Mammary epithelial cell (primary cell): ENCODE measurements at regions not wholly inside any gene's neighbourhood (a gene's known extent, or its start where the extent isn't known, plus 50 kb on each side); places are given as distances from the start of the nearest gene placed in this dataset.

Experiments used
- EZH2 ChIP-seq: IDR thresholded peaks from 2 replicates; pipeline ENCODE4 v1.6.1; 2012; ENCODE audit warnings: low read length, inconsistent platforms, borderline replicate concordance
- TF ChIP-seq, protein P1 (sequence below), 2 donors: IDR thresholded peaks in 1 of 2; conservative IDR thresholded peaks in 1 of 2; 2 replicates each; pipeline ENCODE4 v1.5.1; 2011 to 2012; ENCODE audit warnings: inconsistent platforms in 2 of 2, low read length in 2 of 2, mild to moderate bottlenecking in 2 of 2, control low read depth in 1 of 2, low read depth in 1 of 2; ENCODE audit not compliant: insufficient read depth in 1 of 2; ENCODE audit errors: extremely low read depth in 1 of 2

DNA sequence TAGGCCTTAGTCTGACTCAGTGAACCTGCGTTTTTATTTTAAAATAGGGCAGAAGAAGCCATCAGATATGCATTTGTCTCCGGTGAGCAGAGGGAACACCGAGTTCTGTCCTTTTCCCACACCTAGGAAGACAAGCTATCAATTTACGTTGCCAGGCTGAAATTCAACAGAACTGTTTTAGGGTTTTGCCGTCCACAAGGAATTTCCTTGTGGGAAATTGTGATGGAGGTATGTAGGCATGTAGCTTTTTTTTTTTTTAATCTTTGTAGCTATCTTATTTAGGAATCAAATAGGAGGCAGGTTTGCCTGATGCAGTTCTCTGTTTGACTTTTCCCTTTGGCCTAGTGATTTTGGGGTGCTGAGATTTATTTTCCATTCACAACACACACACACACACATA lies 62.0 kb upstream of the ASAP2 start:
- TF ChIP-seq, protein P1, sequence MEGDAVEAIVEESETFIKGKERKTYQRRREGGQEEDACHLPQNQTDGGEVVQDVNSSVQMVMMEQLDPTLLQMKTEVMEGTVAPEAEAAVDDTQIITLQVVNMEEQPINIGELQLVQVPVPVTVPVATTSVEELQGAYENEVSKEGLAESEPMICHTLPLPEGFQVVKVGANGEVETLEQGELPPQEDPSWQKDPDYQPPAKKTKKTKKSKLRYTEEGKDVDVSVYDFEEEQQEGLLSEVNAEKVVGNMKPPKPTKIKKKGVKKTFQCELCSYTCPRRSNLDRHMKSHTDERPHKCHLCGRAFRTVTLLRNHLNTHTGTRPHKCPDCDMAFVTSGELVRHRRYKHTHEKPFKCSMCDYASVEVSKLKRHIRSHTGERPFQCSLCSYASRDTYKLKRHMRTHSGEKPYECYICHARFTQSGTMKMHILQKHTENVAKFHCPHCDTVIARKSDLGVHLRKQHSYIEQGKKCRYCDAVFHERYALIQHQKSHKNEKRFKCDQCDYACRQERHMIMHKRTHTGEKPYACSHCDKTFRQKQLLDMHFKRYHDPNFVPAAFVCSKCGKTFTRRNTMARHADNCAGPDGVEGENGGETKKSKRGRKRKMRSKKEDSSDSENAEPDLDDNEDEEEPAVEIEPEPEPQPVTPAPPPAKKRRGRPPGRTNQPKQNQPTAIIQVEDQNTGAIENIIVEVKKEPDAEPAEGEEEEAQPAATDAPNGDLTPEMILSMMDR (conservative IDR thresholded peaks at IDR 0.05 in 1 of 2, IDR thresholded peaks at IDR 0.05 in 1 of 2; ENCODE audit: extremely low read depth in 1 of 2, insufficient read depth in 1 of 2, low read depth in 1 of 2, low read length in 2 of 2): no peak
- TF ChIP-seq EZH2: no peak
